ENCODE measurements at regions not wholly inside any gene's neighbourhood (a gene's known extent, or its start where the extent isn't known, plus 50 kb on each side); places are given as distances from the start of the nearest gene placed in this dataset.
A peak's percentile ranks its signal among the peaks of the same experiment; 100 is the strongest.

DNA sequence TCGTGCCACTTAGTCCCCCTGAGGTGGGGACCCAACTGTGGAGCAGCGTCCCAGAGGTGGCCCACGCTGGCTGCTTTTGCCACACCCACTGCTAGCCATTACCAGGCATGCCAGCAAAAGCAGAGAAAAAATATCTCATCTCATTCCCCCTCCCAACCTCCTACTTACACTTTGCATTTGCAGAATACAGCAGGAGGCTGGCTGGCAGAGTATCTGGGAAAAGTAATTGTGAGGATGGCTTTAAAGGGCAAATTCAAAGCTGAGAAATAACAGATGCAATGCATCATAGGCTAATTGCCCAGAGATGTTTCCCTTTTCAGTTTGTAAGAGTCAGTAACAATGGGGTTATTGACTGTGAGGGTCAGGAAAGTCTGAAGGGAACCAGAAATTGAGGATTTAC is 438.1 kb upstream of the DSEL start:
- no peak for FAIRE-seq
- no peaks in the 10 kb centered on the region for H3K36me3 ChIP-seq (ENCODE audit: control insufficient read depth, insufficient read depth, low read length)
- DNase-seq (ENCODE audit: low read depth), result no peak
- no peaks in the 10 kb centered on the region for H3K27me3 ChIP-seq (ENCODE audit: control insufficient read depth, insufficient read depth, low read length)
- TF ChIP-seq, protein P1, sequence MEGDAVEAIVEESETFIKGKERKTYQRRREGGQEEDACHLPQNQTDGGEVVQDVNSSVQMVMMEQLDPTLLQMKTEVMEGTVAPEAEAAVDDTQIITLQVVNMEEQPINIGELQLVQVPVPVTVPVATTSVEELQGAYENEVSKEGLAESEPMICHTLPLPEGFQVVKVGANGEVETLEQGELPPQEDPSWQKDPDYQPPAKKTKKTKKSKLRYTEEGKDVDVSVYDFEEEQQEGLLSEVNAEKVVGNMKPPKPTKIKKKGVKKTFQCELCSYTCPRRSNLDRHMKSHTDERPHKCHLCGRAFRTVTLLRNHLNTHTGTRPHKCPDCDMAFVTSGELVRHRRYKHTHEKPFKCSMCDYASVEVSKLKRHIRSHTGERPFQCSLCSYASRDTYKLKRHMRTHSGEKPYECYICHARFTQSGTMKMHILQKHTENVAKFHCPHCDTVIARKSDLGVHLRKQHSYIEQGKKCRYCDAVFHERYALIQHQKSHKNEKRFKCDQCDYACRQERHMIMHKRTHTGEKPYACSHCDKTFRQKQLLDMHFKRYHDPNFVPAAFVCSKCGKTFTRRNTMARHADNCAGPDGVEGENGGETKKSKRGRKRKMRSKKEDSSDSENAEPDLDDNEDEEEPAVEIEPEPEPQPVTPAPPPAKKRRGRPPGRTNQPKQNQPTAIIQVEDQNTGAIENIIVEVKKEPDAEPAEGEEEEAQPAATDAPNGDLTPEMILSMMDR (IDR thresholded peaks at IDR 0.05; ENCODE audit: insufficient read depth, low read length, severe bottlenecking), result no peak
- H3K4me3 ChIP-seq (ENCODE audit: low read depth, low read length), result no peak overlapping the region

DNA sequence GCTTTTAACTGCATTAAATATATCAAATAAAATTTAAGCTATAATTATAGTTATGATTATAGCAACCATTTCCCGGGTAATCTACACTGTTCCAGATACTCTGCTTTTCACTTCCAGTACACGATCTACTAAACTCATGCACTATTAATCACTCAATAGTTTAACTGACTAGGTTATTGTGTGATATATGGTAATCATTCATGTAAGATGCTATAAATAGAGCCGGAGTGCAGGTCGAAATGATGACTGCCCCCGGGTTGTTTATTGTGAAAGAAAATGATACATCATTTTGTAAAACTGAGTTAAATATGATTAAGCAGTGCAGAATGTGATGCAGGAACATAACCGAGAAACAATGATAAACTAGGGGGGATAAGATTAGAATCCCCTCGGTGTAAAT is 434.6 kb upstream of the DSEL start:
- DNase-seq (ENCODE audit: low read depth) (no peak), FAIRE-seq (no peak)
- no peaks in the 10 kb centered on the region for H3K27me3 ChIP-seq (ENCODE audit: control insufficient read depth, insufficient read depth, low read length)
- TF ChIP-seq, protein P1 (IDR thresholded peaks at IDR 0.05; ENCODE audit: insufficient read depth, low read length, severe bottlenecking), result no peak
- H3K36me3 ChIP-seq (ENCODE audit: control insufficient read depth, insufficient read depth, low read length), result no peaks in the 10 kb centered on the region
- H3K4me3 ChIP-seq (ENCODE audit: low read depth, low read length), result no peak overlapping the region

DNA sequence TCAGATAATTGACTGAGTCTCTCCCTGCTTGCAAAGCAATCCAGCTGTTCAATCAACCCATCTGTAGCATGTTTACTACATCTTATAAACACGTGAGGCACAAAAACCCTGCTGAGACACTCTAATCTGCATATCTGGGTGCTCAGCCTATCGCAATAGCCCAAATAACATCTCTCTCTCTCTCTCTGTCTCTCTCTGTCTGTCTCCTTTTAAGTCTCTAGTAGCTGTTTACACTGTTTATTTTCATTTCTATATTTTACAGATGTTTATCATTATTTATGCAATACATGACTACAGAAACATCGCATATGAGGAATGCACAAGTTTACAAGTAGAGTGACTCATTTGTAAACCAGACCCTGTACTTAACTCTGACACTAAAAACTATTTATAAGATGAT is 422.1 kb upstream of the DSEL start:
- TF ChIP-seq, protein P1 (IDR thresholded peaks at IDR 0.05; ENCODE audit: insufficient read depth, low read length, severe bottlenecking), result no peak
- peak; percentile 2 for DNase-seq (ENCODE audit: low read depth)
- no peaks in the 10 kb centered on the region for H3K27me3 ChIP-seq (ENCODE audit: control insufficient read depth, insufficient read depth, low read length)
- no peaks in the 10 kb centered on the region for H3K36me3 ChIP-seq (ENCODE audit: control insufficient read depth, insufficient read depth, low read length)
- H3K4me3 ChIP-seq (ENCODE audit: low read depth, low read length), result no peak overlapping the region
- FAIRE-seq, result no peak

DNA sequence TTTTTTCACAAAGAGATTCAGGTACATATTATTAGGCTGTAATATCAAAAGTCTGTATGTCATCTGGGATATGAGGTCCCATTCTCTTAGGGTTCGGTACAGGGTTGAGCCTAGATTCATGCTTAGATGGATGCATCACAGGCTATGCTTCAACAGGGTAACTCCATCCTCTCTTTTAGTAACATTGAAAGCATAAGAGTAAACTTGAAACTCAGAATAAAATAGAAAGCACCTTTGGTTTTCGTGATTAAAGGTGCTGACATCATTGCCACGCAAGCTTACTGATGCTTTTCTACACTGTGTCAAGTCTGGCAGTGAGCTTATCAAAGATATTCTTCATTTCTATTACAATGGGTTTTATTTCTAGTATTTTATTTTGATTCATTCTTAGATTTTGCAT is 419.1 kb upstream of the DSEL start:
- Histone ChIP-seq H3K36me3 (ENCODE audit: control insufficient read depth, insufficient read depth, low read length) (no peaks in the 10 kb centered on the region), H3K27me3 (ENCODE audit: control insufficient read depth, insufficient read depth, low read length) (no peaks in the 10 kb centered on the region), H3K4me3 (ENCODE audit: low read depth, low read length) (no peak overlapping the region)
- DNase-seq (ENCODE audit: low read depth) (no peak), FAIRE-seq (no peak)
- TF ChIP-seq, protein P1 (IDR thresholded peaks at IDR 0.05; ENCODE audit: insufficient read depth, low read length, severe bottlenecking), result no peak

DNA sequence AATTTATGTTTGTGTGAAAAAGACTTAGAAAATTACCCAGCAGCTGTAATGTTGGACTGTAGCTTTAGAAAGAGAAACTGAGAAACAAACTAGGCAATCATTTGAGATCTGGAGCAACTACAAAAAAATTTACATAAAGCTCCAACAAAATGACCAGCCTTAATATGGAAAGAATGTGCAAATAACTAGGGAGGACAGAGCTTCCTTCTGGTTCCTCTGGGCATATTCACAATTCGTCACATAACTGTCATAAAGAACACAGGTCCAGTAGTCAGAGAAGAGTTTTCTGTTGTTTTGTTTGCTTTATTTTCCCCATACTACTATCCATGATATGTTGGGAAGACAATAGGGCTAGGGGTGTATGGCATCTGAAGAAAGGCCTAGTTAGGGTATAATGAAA is 416.8 kb upstream of the DSEL start:
- Histone ChIP-seq H3K4me3 (ENCODE audit: low read depth, low read length) (no peak overlapping the region), H3K36me3 (ENCODE audit: control insufficient read depth, insufficient read depth, low read length) (no peaks in the 10 kb centered on the region), H3K27me3 (ENCODE audit: control insufficient read depth, insufficient read depth, low read length) (no peaks in the 10 kb centered on the region)
- FAIRE-seq (no peak), DNase-seq (ENCODE audit: low read depth) (no peak)
- TF ChIP-seq, protein P1 (IDR thresholded peaks at IDR 0.05; ENCODE audit: insufficient read depth, low read length, severe bottlenecking), result no peak

DNA sequence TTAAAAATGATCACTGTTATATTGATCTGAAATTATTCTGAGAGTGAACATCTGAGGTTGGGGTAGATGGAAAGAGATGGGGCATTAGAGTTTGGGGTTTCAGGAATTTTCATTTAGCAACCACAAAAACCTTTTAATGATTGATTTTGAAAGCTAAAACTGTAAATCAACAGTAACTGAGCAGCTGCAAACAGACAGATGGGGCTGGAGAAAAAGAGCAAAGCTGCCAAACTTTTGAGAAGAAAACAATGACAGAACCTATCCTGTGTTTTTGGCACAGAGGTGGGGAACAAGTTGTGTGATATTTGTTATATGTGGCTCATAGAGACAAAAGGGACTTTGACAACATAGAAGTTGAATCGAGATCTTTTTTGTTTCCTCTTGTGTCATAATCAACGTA is 415.8 kb upstream of the DSEL start:
- no peaks in the 10 kb centered on the region for H3K36me3 ChIP-seq (ENCODE audit: control insufficient read depth, insufficient read depth, low read length)
- DNase-seq (ENCODE audit: low read depth) (no peak), FAIRE-seq (no peak)
- TF ChIP-seq, protein P1 (IDR thresholded peaks at IDR 0.05; ENCODE audit: insufficient read depth, low read length, severe bottlenecking), result no peak
- no peak overlapping the region for H3K4me3 ChIP-seq (ENCODE audit: low read depth, low read length)
- no peaks in the 10 kb centered on the region for H3K27me3 ChIP-seq (ENCODE audit: control insufficient read depth, insufficient read depth, low read length)
